ENCODE measurements at regions not wholly inside any gene's neighbourhood (a gene's known extent, or its start where the extent isn't known, plus 50 kb on each side); places are given as distances from the start of the nearest gene placed in this dataset.
"Not testable (repeated sequence)": the region's sequence is repeated elsewhere in the genome, so short reads cannot be mapped to it uniquely, and the experiment has no call there.

DNA sequence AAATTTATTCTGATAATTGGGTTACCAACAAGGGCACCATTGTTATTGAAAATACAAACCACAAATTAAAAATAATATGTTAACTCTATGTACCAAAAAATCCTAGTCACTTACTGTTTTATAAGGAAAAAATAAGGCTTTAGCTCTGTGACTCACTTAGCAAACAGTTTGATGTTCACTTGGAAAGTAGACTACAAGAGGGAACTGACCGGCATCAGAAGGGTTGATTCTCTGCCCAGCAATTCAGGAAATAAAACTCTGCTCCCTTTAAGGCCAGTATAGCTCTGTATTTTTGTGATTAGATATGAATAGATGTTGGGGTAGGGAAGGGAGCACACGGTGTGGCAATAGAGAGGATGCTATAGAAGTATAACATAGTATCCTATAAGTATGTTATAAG lies 671.3 kb downstream of the LRRC70 start:
- Mint-ChIP-seq H3K9me3 (peaks cover 0 to 7% of the 10 kb centered on the region in 2 donors), H3K27me3 (no peaks in the 10 kb centered on the region), H3K4me1 (no peaks in the 10 kb centered on the region), H3K4me3 (no peak overlapping the region), H3K27ac (no peak overlapping the region)
- ATAC-seq (no peak), DNase-seq (no peak)

DNA sequence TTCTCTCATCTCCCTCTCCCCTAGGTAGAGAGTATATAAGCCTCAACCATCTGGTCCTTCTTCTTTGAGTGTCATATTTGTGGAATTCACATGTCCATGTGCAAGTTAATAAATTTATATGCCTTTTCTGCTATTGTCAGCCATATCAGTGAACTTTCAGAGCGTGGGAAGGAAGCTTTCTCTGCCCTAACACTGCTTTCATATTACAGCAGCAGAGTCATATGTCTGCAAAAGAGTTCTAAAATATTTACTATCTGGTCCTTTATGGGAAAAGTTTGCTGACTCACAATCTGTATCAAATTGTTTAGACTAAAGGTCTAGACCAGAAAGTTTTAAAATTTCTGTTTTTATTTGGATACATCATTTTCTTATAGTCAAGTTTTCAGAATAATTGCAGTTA lies 669.0 kb downstream of the LRRC70 start:
- H3K27me3 Mint-ChIP-seq: no peaks in the 10 kb centered on the region
- ATAC-seq: no peak
- H3K4me3 Mint-ChIP-seq: no peak overlapping the region
- no peak overlapping the region for H3K27ac Mint-ChIP-seq
- DNase-seq: no peak
- H3K4me1 Mint-ChIP-seq: no peaks in the 10 kb centered on the region
- no peaks in the 10 kb centered on the region for H3K9me3 Mint-ChIP-seq

DNA sequence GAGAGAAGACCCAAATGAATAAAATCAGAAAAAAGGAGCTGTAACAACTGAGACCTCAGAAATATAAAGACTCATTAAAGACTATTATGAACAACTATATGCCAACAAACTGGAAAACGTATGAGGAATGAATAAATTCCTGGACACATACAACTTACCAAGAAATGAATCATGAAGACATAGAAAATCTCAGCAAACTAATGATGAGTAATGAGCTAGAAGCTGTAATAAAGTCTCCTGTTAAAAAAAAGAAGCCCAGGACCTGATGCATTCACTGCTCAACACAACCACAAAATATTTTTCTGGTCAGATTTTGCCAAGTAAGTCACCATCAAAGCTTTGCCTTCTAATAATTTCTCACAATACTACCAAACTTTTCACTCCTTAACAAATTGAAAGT lies 666.7 kb downstream of the LRRC70 start:
- Mint-ChIP-seq H3K27me3 (no peaks in the 10 kb centered on the region), H3K27ac (no peak overlapping the region), H3K4me3 (no peak overlapping the region), H3K9me3 (peaks cover 0 to 2% of the 10 kb centered on the region in 2 donors), H3K4me1 (no peaks in the 10 kb centered on the region)
- no peak for DNase-seq
- ATAC-seq: no peak

DNA sequence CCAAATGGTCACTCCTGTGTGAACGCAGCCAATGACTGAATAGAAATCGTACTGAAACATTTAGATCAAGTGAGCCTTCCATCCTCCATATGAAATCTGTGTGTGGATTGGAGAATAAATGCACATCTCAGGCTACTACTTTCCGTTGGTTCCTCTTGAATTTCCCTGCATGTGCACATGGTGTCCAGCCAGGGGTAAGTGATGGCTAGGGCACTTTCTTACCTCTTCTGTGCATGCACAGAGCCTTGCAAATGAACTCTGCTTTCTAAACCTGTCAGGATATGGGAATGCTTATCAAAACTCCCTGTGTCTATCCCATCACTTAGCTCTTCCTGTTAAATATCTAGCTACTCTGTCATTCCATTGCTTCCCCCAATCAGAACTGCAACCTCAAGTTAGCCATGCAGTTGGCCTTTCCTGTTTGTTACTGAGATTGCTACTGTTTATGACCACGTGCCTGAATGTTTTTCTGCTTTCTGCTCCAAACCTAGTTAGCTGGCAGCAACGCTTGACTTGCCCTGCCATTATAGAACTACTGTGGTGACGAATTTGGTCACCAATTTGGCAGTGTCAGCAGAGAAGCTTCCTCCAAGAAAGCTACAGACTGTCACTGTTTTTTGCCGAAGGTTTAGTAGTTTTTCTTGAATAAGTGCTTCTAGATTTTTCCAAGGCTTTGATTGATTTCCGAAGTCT lies 661.6 kb downstream of the LRRC70 start:
- no peak overlapping the region for H3K27ac Mint-ChIP-seq
- DNase-seq (no peak), ATAC-seq (no peak)
- H3K4me1 Mint-ChIP-seq: no peaks in the 10 kb centered on the region
- H3K27me3 Mint-ChIP-seq: no peaks in the 10 kb centered on the region
- no peak overlapping the region for H3K4me3 Mint-ChIP-seq
- H3K9me3 Mint-ChIP-seq: peaks cover 0 to 6% of the 10 kb centered on the region in 2 donors

DNA sequence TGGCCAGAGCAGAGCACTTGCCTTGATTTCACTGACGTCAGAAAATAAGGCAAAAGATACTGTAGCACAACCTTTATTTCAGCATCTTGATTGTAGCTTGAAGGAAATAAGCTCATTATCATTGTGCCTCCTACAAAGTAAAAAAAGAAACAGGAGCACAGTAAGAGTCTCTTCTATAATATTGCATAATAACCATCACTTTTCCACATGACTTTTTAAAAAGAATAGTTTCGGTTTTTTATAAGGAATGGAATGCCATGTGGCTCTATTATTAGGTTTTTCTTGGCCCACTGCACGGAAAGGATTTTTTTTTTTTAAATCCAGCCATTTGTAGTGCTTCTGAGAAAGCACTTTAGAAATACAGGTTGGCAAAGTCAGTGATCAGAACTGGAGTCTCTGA lies 655.3 kb downstream of the LRRC70 start:
- no peak for ATAC-seq
- no peaks in the 10 kb centered on the region for H3K27me3 Mint-ChIP-seq
- H3K4me1 Mint-ChIP-seq: no peaks in the 10 kb centered on the region
- H3K9me3 Mint-ChIP-seq: no peaks in the 10 kb centered on the region
- DNase-seq: no peak
- no peak overlapping the region for H3K27ac Mint-ChIP-seq
- H3K4me3 Mint-ChIP-seq: no peak overlapping the region

DNA sequence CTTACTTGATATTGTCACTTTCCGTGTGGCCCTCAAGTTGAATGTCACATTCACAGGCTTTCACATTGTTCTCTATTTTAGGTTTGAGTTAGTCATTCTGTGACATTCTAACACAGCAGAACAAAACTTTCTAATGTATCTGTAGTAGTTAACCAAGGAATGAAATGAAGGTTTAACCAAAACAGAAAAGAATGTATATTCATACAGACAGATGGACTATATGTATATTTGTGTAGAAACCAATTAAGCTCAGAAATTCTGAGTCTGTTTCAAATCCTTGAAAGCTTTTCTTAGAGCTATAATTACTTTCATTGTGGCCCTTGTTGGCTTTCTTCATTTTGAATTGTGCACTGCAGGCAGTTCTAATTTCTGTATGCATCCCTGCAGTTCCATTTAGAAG lies 654.7 kb downstream of the LRRC70 start:
- H3K4me1 Mint-ChIP-seq: no peaks in the 10 kb centered on the region
- H3K27me3 Mint-ChIP-seq: no peaks in the 10 kb centered on the region
- no peaks in the 10 kb centered on the region for H3K9me3 Mint-ChIP-seq
- DNase-seq: no peak
- no peak overlapping the region for H3K27ac Mint-ChIP-seq
- ATAC-seq: no peak
- H3K4me3 Mint-ChIP-seq: no peak overlapping the region

DNA sequence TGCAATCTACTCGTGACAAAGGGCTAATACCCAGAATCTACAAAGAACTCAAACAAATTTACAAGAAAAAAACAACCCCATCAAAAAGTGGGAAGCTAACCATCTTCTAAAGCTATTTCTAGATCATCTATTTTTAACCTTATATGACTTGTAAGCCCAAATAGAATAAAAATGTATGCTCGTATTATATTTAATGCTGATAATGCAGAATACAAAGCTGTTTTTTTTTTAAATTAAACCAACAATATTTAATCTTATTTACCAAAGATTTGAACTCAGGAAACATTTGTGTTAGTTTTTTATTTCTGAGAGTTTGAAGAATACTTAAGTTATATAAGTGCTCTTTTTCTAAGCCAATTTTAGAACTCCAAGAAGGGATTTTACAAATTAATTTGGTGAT lies 652.1 kb downstream of the LRRC70 start:
- Mint-ChIP-seq H3K9me3 (peaks cover 0 to 11% of the 10 kb centered on the region in 2 donors), H3K27ac (no peak overlapping the region), H3K4me1 (no peaks in the 10 kb centered on the region), H3K27me3 (no peaks in the 10 kb centered on the region), H3K4me3 (no peak overlapping the region)
- ATAC-seq: no peak
- DNase-seq: no peak

DNA sequence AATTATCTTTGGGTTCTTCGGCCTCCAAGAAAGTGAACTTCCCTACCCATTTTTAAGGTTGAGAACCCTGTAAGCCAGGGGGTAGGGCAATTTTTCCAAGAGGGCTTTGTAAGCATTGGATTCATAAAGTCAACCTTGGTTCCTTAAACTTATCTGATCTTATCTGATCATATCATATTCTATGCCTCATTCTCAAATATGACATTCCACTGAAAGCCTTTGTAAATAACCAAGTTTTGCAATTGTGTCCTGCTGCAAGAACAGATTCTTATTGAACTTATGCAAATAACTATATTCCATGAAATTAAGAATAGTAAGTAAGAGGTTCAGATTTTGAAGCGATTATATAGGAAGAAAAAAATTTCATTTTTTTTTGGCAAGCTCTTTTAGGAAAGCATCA lies 649.5 kb downstream of the LRRC70 start:
- no peaks in the 10 kb centered on the region for H3K4me1 Mint-ChIP-seq

DNA sequence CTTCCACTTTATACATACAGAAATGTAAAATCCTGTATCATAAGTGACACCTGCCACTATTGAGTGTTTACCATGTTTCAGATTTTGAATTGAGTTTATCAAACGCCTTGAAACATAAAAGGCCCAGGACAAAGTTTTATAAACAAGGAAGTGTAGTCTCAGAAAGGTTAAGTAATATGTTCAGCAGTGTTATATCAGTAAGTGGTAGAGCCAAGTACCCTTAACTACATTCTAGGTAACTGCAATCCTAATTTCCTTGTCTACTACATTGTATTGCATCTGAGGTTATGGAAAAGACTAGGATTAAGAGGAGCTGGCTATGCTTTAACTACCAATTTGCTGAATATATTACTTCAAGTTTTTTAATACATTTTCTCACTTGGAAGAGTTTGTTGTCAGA lies 641.6 kb downstream of the LRRC70 start:
- DNase-seq (no peak), ATAC-seq (no peak)
- Mint-ChIP-seq H3K27ac (no peak overlapping the region), H3K4me3 (no peak overlapping the region), H3K4me1 (no peaks in the 10 kb centered on the region), H3K27me3 (no peaks in the 10 kb centered on the region), H3K9me3 (peaks cover 0 to 2% of the 10 kb centered on the region in 2 donors)

More for the DNA sequence above, 649.5 kb downstream of the LRRC70 start:
- Mint-ChIP-seq H3K27ac (no peak overlapping the region), H3K27me3 (no peaks in the 10 kb centered on the region), H3K9me3 (peaks cover 0 to 11% of the 10 kb centered on the region in 2 donors), H3K4me3 (no peak overlapping the region)
- DNase-seq (no peak), ATAC-seq (no peak)

DNA sequence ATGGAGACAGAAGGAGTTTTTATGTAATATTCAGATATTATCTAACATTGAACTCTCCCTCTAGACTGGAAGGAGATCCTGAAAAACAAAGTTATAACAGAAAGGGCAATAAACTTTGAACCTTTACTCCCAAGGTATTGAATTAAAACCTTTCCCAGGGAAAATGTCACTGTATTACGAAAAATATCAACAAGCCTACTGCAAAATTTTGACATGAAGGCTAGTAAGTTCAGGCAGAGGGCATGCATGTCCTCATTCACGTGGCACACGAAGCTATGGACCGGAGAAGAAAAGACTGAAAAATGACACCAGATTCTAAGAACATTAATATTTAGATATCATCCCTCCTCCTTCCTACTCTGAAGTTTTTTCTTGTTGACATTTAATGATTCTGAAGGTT lies 638.8 kb downstream of the LRRC70 start:
- Mint-ChIP-seq H3K27me3 (no peaks in the 10 kb centered on the region), H3K9me3 (peaks cover 5 to 7% of the 10 kb centered on the region in 2 donors), H3K4me3 (no peak overlapping the region), H3K4me1 (no peaks in the 10 kb centered on the region), H3K27ac (no peak overlapping the region)
- no peak for ATAC-seq
- no peak for DNase-seq

DNA sequence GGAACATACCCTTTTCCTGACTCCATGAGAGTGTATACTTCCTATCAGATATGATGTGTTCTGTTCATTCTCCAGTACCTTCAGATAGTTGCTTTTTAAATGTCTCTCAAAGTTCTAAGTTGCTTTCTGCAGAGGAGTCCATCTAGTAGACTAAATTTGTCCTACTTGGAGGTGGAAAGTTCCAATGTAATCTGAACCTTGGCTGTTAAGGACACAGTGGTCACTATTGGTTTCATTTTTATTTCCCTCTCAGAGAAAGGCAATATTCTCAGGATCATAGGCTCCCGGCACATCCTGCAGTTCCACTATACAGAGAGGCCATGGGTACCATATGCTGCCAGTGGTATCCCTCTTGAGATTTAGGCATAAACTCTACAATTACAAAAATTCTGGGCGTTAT lies 634.6 kb downstream of the LRRC70 start:
- ATAC-seq (no peak), DNase-seq (no peak)
- peaks cover 7 to 9% of the 10 kb centered on the region in 2 donors for H3K9me3 Mint-ChIP-seq
- no peak overlapping the region for H3K27ac Mint-ChIP-seq
- no peak overlapping the region for H3K4me3 Mint-ChIP-seq
- H3K27me3 Mint-ChIP-seq: no peaks in the 10 kb centered on the region
- no peaks in the 10 kb centered on the region for H3K4me1 Mint-ChIP-seq

DNA sequence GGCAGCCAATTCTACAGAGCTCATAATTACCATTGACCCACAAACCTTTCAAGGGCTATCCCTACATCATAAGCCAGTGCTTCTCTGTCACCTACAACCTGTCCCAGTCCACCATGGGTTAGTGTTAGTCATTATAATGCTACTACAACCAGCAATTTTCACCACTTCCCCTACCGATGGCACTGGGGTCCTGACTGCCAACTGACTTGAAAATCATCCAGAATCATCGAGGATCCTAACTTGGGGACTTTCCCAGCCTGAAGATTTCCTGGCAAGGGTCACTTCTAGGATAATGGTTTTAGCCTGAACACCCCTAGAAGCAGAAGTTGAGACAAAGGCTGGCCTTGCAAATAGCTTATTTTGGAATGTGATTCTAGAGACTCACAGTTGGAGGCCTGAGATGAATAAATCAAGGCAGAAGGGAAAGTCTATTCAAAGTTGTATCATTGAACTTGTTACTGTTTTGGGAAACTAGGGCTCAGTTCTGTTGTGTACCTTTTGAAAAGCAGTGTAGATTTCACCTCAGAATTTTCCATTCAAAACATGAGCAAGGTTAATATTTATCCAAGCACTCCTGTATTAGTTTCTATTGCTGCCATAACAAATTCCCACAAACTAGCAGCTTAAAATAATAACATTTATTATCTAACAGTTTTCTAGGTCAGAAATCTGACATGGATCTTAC lies 633.0 kb downstream of the LRRC70 start:
- no peak for ATAC-seq
- H3K4me3 Mint-ChIP-seq: no peak overlapping the region

DNA sequence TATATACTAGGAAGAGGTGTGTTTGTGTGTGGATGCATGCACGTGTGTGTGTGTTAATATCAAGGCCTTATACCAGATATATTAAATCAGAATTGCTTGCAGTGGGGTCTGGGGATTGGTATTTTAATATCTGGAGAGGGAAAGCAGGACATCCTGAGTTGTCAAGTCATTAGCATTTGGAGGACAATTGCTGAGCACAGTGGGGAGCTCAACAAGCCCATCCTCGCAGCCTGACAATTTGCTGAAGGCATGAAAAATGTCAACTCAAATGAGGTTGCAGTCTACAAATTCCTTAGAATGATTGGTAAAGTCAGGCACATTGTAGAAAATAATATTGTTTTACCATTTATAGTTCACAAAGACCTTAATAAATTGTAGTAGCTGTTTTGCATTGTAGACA lies 627.4 kb downstream of the LRRC70 start:
- Mint-ChIP-seq H3K4me1 (no peaks in the 10 kb centered on the region), H3K4me3 (no peak overlapping the region), H3K27me3 (no peaks in the 10 kb centered on the region), H3K27ac (no peak overlapping the region), H3K9me3 (peaks cover 0 to 10% of the 10 kb centered on the region in 2 donors)
- ATAC-seq: no peak
- DNase-seq: no peak

More for the DNA sequence above, 633.0 kb downstream of the LRRC70 start:
- Mint-ChIP-seq H3K27ac (no peak overlapping the region), H3K9me3 (peaks cover 7 to 9% of the 10 kb centered on the region in 2 donors), H3K27me3 (no peaks in the 10 kb centered on the region), H3K4me1 (no peaks in the 10 kb centered on the region)
- no peak for DNase-seq

DNA sequence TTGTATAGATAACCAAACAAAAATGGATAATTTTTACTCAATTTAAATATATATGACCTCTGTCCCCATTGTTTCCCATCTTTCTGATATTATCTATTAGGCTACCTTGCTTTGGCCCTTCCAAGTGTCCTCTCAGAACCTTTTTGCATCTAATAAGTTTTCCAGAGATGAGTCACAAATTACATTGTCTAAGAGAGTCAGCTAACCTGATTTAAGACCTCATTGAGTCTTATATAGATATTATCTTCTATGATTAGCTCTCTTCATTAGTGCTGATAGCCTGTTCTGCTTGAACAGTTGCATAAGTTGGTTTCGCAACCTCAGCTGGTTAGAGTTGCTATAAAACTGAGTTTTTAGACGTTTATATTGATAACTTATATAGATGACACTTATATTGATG lies 623.1 kb downstream of the LRRC70 start:
- Mint-ChIP-seq H3K27ac (no peak overlapping the region), H3K4me1 (no peaks in the 10 kb centered on the region), H3K27me3 (no peaks in the 10 kb centered on the region), H3K9me3 (peaks cover 6% of the 10 kb centered on the region in 2 donors), H3K4me3 (no peak overlapping the region)
- DNase-seq (no peak), ATAC-seq (no peak)

DNA sequence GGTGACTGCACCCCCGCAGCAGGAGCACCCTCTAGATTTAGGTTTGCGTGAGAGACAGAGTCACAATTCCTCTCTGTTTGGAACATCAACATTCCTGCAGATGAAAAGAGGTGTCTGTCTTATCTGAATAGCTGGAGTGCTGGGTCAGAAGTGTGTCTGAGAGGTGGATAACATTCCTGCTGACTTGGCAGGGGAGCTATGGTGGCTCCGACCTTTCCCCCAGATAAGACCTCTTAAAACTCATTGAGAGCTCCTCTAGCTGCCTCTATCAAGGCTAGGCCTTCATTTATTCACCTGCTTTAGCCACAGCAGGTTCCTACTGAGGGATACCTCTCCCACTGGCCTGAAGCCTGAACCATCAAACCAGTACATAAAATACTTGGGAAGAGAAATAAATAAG lies 615.5 kb downstream of the LRRC70 start:
- H3K4me3 Mint-ChIP-seq: no peak overlapping the region
- DNase-seq: no peak
- no peak overlapping the region for H3K27ac Mint-ChIP-seq
- peaks cover 0 to 6% of the 10 kb centered on the region in 2 donors for H3K9me3 Mint-ChIP-seq
- no peaks in the 10 kb centered on the region for H3K27me3 Mint-ChIP-seq
- no peaks in the 10 kb centered on the region for H3K4me1 Mint-ChIP-seq
- no peak for ATAC-seq

DNA sequence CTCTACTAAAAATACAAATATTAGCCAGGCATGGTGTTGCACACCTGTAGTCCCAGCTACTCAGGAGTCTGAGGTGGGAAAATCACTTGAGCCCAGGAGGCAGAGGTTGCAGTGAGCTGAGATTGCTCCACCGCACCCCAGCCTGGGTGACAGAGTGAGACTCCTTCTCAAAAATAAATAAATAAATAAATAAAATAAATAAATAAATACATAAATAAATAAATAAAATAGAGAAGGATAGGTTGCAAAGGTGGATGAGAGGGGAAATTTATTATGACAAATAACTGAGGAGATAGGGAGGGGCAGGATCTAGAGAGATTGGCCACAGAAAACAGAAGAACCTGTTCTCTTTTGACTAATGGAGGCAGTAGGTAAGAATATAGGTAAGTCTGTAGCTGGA lies 601.6 kb downstream of the LRRC70 start:
- H3K9me3 Mint-ChIP-seq: peaks cover 9 to 12% of the 10 kb centered on the region in 2 donors
- DNase-seq, H3K4me3 Mint-ChIP-seq, H3K27ac Mint-ChIP-seq, H3K4me1 Mint-ChIP-seq, ATAC-seq, H3K27me3 Mint-ChIP-seq: not testable (repeated sequence)

DNA sequence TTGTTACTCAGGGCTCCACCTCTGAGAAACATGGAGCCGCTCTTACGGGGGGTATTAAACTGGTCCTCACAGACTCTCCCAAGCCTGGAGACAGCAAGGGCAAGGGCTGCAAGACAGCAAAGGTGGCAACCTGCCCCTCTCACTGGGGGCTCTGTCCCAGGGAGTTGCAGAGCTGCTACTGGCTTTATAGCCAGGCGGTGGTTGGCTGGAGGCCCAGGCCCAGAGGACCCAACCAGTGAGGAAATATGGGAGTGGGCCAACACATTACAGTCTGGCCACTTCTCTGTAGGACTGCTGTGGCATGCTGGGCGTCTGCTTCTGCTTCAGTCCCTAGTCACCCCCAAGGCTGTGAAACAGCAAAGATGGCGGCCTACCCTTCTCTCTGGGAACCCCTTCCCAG lies 597.2 kb downstream of the LRRC70 start:
- H3K9me3 Mint-ChIP-seq: peaks cover 0 to 5% of the 10 kb centered on the region in 2 donors
- ATAC-seq (peak; percentile 35), DNase-seq (no peak)
- no peaks in the 10 kb centered on the region for H3K27me3 Mint-ChIP-seq
- H3K4me3 Mint-ChIP-seq: no peak overlapping the region
- no peaks in the 10 kb centered on the region for H3K4me1 Mint-ChIP-seq
- no peak overlapping the region for H3K27ac Mint-ChIP-seq

All from stimulated activated naive CD8-positive, alpha-beta T cell treated with anti-CD3 and anti-CD28 coated beads, Interleukin-15, amount 100 ng/mL, for 72 hours (primary cell).